CD4-positive, alpha-beta memory T cell (primary cell): ENCODE measurements at regions not wholly inside any gene's neighbourhood (a gene's known extent, or its start where the extent isn't known, plus 50 kb on each side); places are given as distances from the start of the nearest gene placed in this dataset.

Source experiments
- CTCF ChIA-PET: fragments of 350-600 bp; sonication (Branson Sonifier 250); formaldehyde crosslinking; loops from one replicate; lab custom pipeline; 2021; ENCODE audit warnings: inconsistent platforms; ENCODE audit not compliant: partially characterized antibody; lab: Charles Lee
- POLR2A ChIA-PET: fragments of 350-600 bp; sonication (Branson Sonifier 250); formaldehyde crosslinking; loops from one replicate; lab custom pipeline; 2021; ENCODE audit not compliant: partially characterized antibody; lab: Charles Lee
- DNase-seq, 5 donors: peaks; one replicate each; pipeline versions ENCODE4 v3.0.0 to v3.0.0-alpha.2; 2020 to 2022; ENCODE audit warnings: mixed read lengths in 1 of 5
- H3K27ac ChIP-seq: one replicate; pipeline ENCODE4 v1.7.0; 2013; ENCODE audit warnings: low read depth, low read length
- H3K27me3 ChIP-seq: 2 replicates; pipeline ENCODE4 v1.7.0; 2013; ENCODE audit warnings: mild to moderate bottlenecking, low read length, moderate library complexity; ENCODE audit not compliant: insufficient read depth
- H3K36me3 ChIP-seq: 2 replicates; pipeline ENCODE4 v1.7.0; 2013; ENCODE audit warnings: mild to moderate bottlenecking, low read length, moderate library complexity; ENCODE audit not compliant: insufficient read depth
- H3K4me1 ChIP-seq: 2 replicates; pipeline ENCODE4 v1.7.0; 2013; ENCODE audit warnings: mild to moderate bottlenecking, low read length, moderate library complexity; ENCODE audit not compliant: insufficient read depth
- H3K4me3 ChIP-seq, 2 donors: one replicate each; pipeline ENCODE4 v1.7.0; 2013; ENCODE audit warnings: low read length in 2 of 2, mild to moderate bottlenecking in 1 of 2
- H3K9me3 ChIP-seq, 2 donors: one replicate each; pipeline ENCODE4 v1.7.0; 2013; ENCODE audit warnings: low read length in 2 of 2, control low read depth in 1 of 2; ENCODE audit not compliant: control insufficient read depth in 1 of 2
- H3K27ac Mint-ChIP-seq, 7 donors: one replicate each; pipeline ENCODE4 v1.8.0; 2020 to 2021; ENCODE audit warnings: mixed read lengths in 7 of 7, mild to moderate bottlenecking in 6 of 7, inconsistent platforms in 3 of 7, moderate library complexity in 3 of 7
- H3K27me3 Mint-ChIP-seq, 2 donors: one replicate each; pipeline ENCODE4 v1.8.0; 2020 to 2021; ENCODE audit warnings: mixed read lengths in 2 of 2
- H3K36me3 Mint-ChIP-seq, 2 donors: one replicate each; pipeline ENCODE4 v1.8.0; 2020 to 2021; ENCODE audit warnings: mixed read lengths in 2 of 2, inconsistent platforms in 1 of 2, mild to moderate bottlenecking in 1 of 2
- H3K4me1 Mint-ChIP-seq, 4 donors: one replicate each; pipeline ENCODE4 v1.8.0; 2020 to 2021; ENCODE audit warnings: mixed read lengths in 4 of 4, mild to moderate bottlenecking in 1 of 4
- H3K4me3 Mint-ChIP-seq, 8 donors: one replicate each; pipeline ENCODE4 v1.8.0; 2020 to 2021; ENCODE audit warnings: mixed read lengths in 8 of 8, mild to moderate bottlenecking in 7 of 8, moderate library complexity in 6 of 8, inconsistent platforms in 3 of 8
- H3K9me3 Mint-ChIP-seq, 8 donors: one replicate each; pipeline ENCODE4 v1.8.0; 2020 to 2021; ENCODE audit warnings: mixed read lengths in 8 of 8, mild to moderate bottlenecking in 5 of 8, inconsistent platforms in 3 of 8, moderate library complexity in 1 of 8
- intact Hi-C: fragments of 100-400 bp; cut with micrococcal nuclease; formaldehyde crosslinking; loops from one replicate; pipeline ENCODE4 v1.15.1; 2023

GRCh38 chr17:77807051-77807745, 151.3 kb upstream of the TNRC6C start:
- no peak overlapping the region for H3K4me3 Mint-ChIP-seq
- no peak overlapping the region for H3K4me3 ChIP-seq
- intact Hi-C loops: no loop called here
- H3K9me3 Mint-ChIP-seq: peaks cover 0 to 1% (median 0%) of the 10 kb centered on the region in 8 donors
- H3K36me3 Mint-ChIP-seq: no peaks in the 10 kb centered on the region
- H3K27me3 ChIP-seq: no peaks in the 10 kb centered on the region
- ChIA-PET CTCF (no interaction called here), POLR2A (interaction anchor here (0.6 to 1.4 kb wide), 3 partner anchors 12 to 151 kb away, joined by 3 read pairs; partner anchors contain the start of gene TNRC6C)
- peaks cover 2% of the 10 kb centered on the region in 2 donors for H3K27me3 Mint-ChIP-seq
- H3K27ac ChIP-seq: no peak overlapping the region
- no peaks in the 10 kb centered on the region for H3K4me1 ChIP-seq
- H3K27ac Mint-ChIP-seq: no peak overlapping the region
- no peaks in the 10 kb centered on the region for H3K9me3 ChIP-seq
- H3K4me1 Mint-ChIP-seq: peaks cover 0 to 4% (median under 1%) of the 10 kb centered on the region in 4 donors
- no peak for DNase-seq
- H3K36me3 ChIP-seq: no peaks in the 10 kb centered on the region

DNA sequence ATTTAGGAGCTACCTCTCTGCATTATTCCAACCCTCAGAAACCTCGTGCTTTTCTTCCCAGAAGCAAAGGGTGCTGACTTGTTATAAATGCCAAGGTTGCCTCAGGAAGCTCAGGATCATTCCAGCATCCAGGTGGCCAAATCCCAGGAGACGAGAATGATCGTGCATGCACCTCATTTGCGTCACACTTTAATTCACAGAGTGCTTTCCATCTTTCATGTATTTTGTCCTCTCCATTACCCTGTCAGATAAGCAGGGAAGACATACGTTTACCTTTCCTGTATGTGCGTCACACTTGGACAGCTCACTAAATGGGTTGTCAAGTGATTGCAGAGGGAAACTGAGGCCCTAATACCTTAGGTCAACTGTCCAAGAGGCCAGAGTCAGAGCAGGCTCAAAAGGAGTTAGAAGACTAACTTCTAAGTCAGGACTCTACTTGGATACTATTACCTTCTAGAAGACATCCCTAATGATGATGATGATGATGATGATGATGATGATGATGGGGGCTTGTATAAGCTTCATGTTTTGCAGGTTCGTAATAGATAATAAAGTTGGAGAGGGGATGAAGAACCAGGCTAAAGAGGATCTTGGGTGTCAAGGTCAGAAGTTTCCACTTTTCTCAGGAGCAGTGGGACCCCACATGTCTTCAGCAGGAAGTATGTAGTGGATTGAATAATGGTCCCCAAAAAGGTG, 150.6 kb upstream of the TNRC6C start:
- DNase-seq: no peak
- Histone ChIP-seq H3K27me3 (no peaks in the 10 kb centered on the region), H3K9me3 (no peaks in the 10 kb centered on the region), H3K4me1 (no peaks in the 10 kb centered on the region), H3K4me3 (no peak overlapping the region), H3K36me3 (no peaks in the 10 kb centered on the region), H3K27ac (no peak overlapping the region)
- Mint-ChIP-seq H3K36me3 (no peaks in the 10 kb centered on the region), H3K27me3 (peaks cover 0 to 2% of the 10 kb centered on the region in 2 donors), H3K4me1 (no peaks in the 10 kb centered on the region), H3K4me3 (no peak overlapping the region), H3K9me3 (peaks cover 0 to 1% (median 0%) of the 10 kb centered on the region in 8 donors), H3K27ac (no peak overlapping the region)
- ChIA-PET CTCF (no interaction called here), POLR2A (interaction anchor here (0.9 to 1.4 kb wide), 2 partner anchors 11 to 151 kb away, joined by 3 read pairs; partner anchors contain the start of gene TNRC6C)
- intact Hi-C loops: no loop called here

GRCh38 chr17:77808686-77809425, 149.6 kb upstream of the TNRC6C start:
- H3K36me3 ChIP-seq: no peaks in the 10 kb centered on the region
- no peaks in the 10 kb centered on the region for H3K4me1 ChIP-seq
- CTCF ChIA-PET: no interaction called here
- DNase-seq: no peak
- intact Hi-C loops: no loop called here
- peaks cover 0 to 2% of the 10 kb centered on the region in 2 donors for H3K27me3 Mint-ChIP-seq
- no peak overlapping the region for H3K4me3 Mint-ChIP-seq
- no peaks in the 10 kb centered on the region for H3K27me3 ChIP-seq
- no peaks in the 10 kb centered on the region for H3K4me1 Mint-ChIP-seq
- POLR2A ChIA-PET: interaction anchor here (1.4 kb wide), 1 partner anchor 150 kb away, joined by 3 read pairs; the partner anchor contains the start of gene TNRC6C
- no peak overlapping the region for H3K27ac Mint-ChIP-seq
- no peaks in the 10 kb centered on the region for H3K36me3 Mint-ChIP-seq
- H3K4me3 ChIP-seq: no peak overlapping the region
- no peaks in the 10 kb centered on the region for H3K9me3 ChIP-seq
- H3K9me3 Mint-ChIP-seq: peaks cover 0 to 1% (median 0%) of the 10 kb centered on the region in 8 donors
- H3K27ac ChIP-seq: no peak overlapping the region

GRCh38 chr17:77809814-77810213, 148.7 kb upstream of the TNRC6C start:
- H3K4me3 Mint-ChIP-seq: no peak overlapping the region
- no peak overlapping the region for H3K27ac ChIP-seq
- no peaks in the 10 kb centered on the region for H3K4me1 ChIP-seq
- no peaks in the 10 kb centered on the region for H3K36me3 Mint-ChIP-seq
- H3K4me3 ChIP-seq: no peak overlapping the region
- H3K9me3 ChIP-seq: no peaks in the 10 kb centered on the region
- no peaks in the 10 kb centered on the region for H3K27me3 ChIP-seq
- H3K27ac Mint-ChIP-seq: no peak overlapping the region
- DNase-seq: no peak
- no peaks in the 10 kb centered on the region for H3K27me3 Mint-ChIP-seq
- ChIA-PET CTCF (no interaction called here), POLR2A (no interaction called here)
- no peaks in the 10 kb centered on the region for H3K4me1 Mint-ChIP-seq
- H3K9me3 Mint-ChIP-seq: no peaks in the 10 kb centered on the region
- no peaks in the 10 kb centered on the region for H3K36me3 ChIP-seq
- intact Hi-C loops: no loop called here

- no peaks in the 10 kb centered on the region for H3K27me3 Mint-ChIP-seq
- Histone ChIP-seq H3K4me1 (no peaks in the 10 kb centered on the region), H3K4me3 (no peak overlapping the region), H3K36me3 (no peaks in the 10 kb centered on the region), H3K27me3 (no peaks in the 10 kb centered on the region), H3K27ac (no peak overlapping the region), H3K9me3 (no peaks in the 10 kb centered on the region)
- intact Hi-C loops: no loop called here
- no peaks in the 10 kb centered on the region for H3K4me1 Mint-ChIP-seq
- no peaks in the 10 kb centered on the region for H3K9me3 Mint-ChIP-seq
- no peak overlapping the region for H3K4me3 Mint-ChIP-seq
- no peak overlapping the region for H3K27ac Mint-ChIP-seq
- ChIA-PET POLR2A (no interaction called here), CTCF (no interaction called here)
- no peak for DNase-seq
- no peaks in the 10 kb centered on the region for H3K36me3 Mint-ChIP-seq
Measured at GRCh38 chr17:77810536-77810935, 148.0 kb upstream of the TNRC6C start.

DNA sequence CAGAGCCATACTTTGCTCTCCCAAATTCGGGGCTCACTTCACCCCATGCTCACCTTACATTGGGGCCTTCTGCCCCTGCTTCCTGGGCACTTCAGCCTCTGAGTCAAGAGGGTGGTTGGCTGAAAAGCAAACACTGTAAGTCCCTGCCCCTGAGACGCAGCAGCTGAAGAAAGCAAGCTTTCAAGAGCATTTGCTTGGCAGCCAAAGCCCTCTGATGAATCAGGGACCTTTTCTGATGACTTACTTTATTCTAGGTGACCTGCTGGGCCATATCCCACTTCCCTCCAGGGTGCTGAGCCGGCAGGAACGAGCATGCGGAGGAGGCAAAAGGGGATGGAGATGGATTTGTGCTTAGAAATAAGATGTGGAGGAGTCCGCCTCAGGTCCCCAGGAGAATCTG, 147.0 kb upstream of the TNRC6C start:
- H3K36me3 ChIP-seq: no peaks in the 10 kb centered on the region
- Mint-ChIP-seq H3K27ac (no peak overlapping the region), H3K4me3 (no peak overlapping the region), H3K4me1 (no peaks in the 10 kb centered on the region), H3K36me3 (no peaks in the 10 kb centered on the region), H3K27me3 (no peaks in the 10 kb centered on the region), H3K9me3 (no peaks in the 10 kb centered on the region)
- H3K9me3 ChIP-seq: no peaks in the 10 kb centered on the region
- DNase-seq: no peak
- intact Hi-C loops: no loop called here
- H3K27ac ChIP-seq: no peak overlapping the region
- CTCF ChIA-PET: no interaction called here
- H3K4me3 ChIP-seq: no peak overlapping the region
- no peaks in the 10 kb centered on the region for H3K27me3 ChIP-seq
- H3K4me1 ChIP-seq: no peaks in the 10 kb centered on the region
- POLR2A ChIA-PET: interaction anchor here (0.6 kb wide), 1 partner anchor 147 kb away, joined by 3 read pairs; the partner anchor contains the start of gene TNRC6C
